OCI-LY3 (cell line): ENCODE measurements at regions not wholly inside any gene's neighbourhood (a gene's known extent, or its start where the extent isn't known, plus 50 kb on each side); places are given as distances from the start of the nearest gene placed in this dataset.

Experiments
- H2AFZ ChIP-seq: fragments of 200-600, 300-600 bp; shearing (Covaris generic); 2 replicates; pipeline ENCODE4 v1.6.0; 2014; ENCODE audit warnings: antibody characterized with exemption, low read depth, low read length
- H3K27ac ChIP-seq: fragments of 200-600, 300-600 bp; sonication (generic); 2 replicates; pipeline ENCODE4 v1.5.1; 2014; ENCODE audit warnings: mild to moderate bottlenecking, low read length, moderate library complexity, mixed read lengths
- H3K27me3 ChIP-seq: fragments of 200-600, 300-600 bp; sonication (generic); 2 replicates; pipeline ENCODE4 v1.6.1; 2014; ENCODE audit warnings: low read depth, low read length, mixed read lengths
- H3K36me3 ChIP-seq: fragments of 200-600, 300-600 bp; sonication (generic); replicated peaks from 2 replicates; pipeline ENCODE3; 2014; ENCODE audit warnings: low read depth, low read length, mixed read lengths
- H3K4me1 ChIP-seq: fragments of 300-600, 200-600 bp; sonication (generic); 2 replicates; pipeline ENCODE4 v1.6.1; 2014; ENCODE audit warnings: low read length, mixed read lengths
- H3K4me2 ChIP-seq: fragments of 200-600, 300-600 bp; sonication (generic); 2 replicates; pipeline ENCODE4 v1.6.1; 2014; ENCODE audit warnings: low read length, mixed read lengths
- H3K4me3 ChIP-seq: fragments of 300-600, 200-600 bp; sonication (generic); 2 replicates; pipeline ENCODE4 v1.5.1; 2014; ENCODE audit warnings: antibody characterized with exemption, mild to moderate bottlenecking, low read length, moderate library complexity
- H3K79me2 ChIP-seq: fragments of 300-600, 200-600 bp; shearing (Covaris generic); 2 replicates; pipeline ENCODE4 v1.6.1; 2014; ENCODE audit warnings: mild to moderate bottlenecking, low read length, mixed read lengths
- H3K9ac ChIP-seq: fragments of 300-600, 200-600 bp; shearing (Covaris generic); 2 replicates; pipeline ENCODE4 v1.6.0; 2014; ENCODE audit warnings: mild to moderate bottlenecking, low read length, moderate library complexity
- H3K9me3 ChIP-seq: fragments of 200-600, 300-600 bp; shearing (Covaris generic); 2 replicates; pipeline ENCODE4 v1.6.1; 2014; ENCODE audit warnings: low read length, mixed read lengths; ENCODE audit not compliant: insufficient read depth
- H4K20me1 ChIP-seq: fragments of 200-600, 300-600 bp; sonication (generic); 2 replicates; pipeline ENCODE4 v1.6.1; 2016; ENCODE audit warnings: low read length, mixed read lengths; ENCODE audit not compliant: insufficient read depth
- EZH2phosphoT487 ChIP-seq: fragments of 200-600 bp; shearing (Covaris generic); IDR thresholded peaks from 2 replicates; pipeline ENCODE4 v1.6.1; 2018; ENCODE audit warnings: antibody characterized with exemption, mixed run types, low read depth
- TF ChIP-seq, protein P1 (sequence below): fragments of 200-600, 300-600 bp; sonication (generic); IDR thresholded peaks from 2 replicates; pipeline ENCODE4 v1.5.1; 2014; ENCODE audit warnings: antibody characterized with exemption, low read length, low read depth

DNA sequence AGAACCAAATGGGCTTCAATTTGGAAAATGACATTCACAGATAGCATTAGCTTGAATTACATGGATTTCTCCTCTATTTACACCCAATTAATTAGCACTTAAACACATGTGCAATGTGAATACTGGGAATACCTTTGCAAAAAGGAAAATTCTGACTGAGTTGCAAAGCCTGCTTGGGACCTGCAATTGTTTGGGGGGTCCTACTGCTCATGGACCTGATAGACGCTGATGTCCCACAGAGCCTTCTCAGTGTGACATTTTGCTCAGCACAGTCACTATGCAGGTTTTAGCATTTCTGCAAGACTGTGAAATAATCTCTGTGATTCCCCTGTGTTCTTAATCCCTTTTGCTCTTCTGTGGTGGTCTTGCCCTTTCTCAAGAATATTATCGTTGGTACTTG, 101.2 kb upstream of the PGRMC2 start:
- Histone ChIP-seq H3K36me3 (no peaks in the 10 kb centered on the region), H3K27ac (no peak overlapping the region), H4K20me1 (no peaks in the 10 kb centered on the region), H2AFZ (no peak overlapping the region), H3K79me2 (no peaks in the 10 kb centered on the region), H3K4me2 (no peak overlapping the region), H3K9me3 (no peaks in the 10 kb centered on the region), H3K9ac (no peak overlapping the region), H3K4me1 (peaks cover 6% of the 10 kb centered on the region), H3K27me3 (no peaks in the 10 kb centered on the region), H3K4me3 (no peak overlapping the region)
- TF ChIP-seq, protein P1, sequence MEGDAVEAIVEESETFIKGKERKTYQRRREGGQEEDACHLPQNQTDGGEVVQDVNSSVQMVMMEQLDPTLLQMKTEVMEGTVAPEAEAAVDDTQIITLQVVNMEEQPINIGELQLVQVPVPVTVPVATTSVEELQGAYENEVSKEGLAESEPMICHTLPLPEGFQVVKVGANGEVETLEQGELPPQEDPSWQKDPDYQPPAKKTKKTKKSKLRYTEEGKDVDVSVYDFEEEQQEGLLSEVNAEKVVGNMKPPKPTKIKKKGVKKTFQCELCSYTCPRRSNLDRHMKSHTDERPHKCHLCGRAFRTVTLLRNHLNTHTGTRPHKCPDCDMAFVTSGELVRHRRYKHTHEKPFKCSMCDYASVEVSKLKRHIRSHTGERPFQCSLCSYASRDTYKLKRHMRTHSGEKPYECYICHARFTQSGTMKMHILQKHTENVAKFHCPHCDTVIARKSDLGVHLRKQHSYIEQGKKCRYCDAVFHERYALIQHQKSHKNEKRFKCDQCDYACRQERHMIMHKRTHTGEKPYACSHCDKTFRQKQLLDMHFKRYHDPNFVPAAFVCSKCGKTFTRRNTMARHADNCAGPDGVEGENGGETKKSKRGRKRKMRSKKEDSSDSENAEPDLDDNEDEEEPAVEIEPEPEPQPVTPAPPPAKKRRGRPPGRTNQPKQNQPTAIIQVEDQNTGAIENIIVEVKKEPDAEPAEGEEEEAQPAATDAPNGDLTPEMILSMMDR = no peak
- no peak for TF ChIP-seq EZH2phosphoT487

DNA sequence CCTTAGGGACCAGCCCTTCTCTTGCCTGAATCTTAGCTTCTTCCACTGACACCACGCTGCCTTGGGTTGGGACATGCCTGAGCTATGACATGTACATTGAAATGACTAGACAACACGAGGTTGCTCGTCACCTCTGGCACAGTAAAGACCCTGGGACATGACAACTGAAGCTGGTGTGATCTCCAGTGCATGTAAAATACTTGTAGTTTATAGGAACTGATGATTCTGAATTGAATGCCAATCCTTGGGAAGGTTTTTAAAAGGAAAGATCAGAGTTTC, 100.7 kb upstream of the PGRMC2 start:
- peaks cover 4% of the 10 kb centered on the region for H3K4me1 ChIP-seq

DNA sequence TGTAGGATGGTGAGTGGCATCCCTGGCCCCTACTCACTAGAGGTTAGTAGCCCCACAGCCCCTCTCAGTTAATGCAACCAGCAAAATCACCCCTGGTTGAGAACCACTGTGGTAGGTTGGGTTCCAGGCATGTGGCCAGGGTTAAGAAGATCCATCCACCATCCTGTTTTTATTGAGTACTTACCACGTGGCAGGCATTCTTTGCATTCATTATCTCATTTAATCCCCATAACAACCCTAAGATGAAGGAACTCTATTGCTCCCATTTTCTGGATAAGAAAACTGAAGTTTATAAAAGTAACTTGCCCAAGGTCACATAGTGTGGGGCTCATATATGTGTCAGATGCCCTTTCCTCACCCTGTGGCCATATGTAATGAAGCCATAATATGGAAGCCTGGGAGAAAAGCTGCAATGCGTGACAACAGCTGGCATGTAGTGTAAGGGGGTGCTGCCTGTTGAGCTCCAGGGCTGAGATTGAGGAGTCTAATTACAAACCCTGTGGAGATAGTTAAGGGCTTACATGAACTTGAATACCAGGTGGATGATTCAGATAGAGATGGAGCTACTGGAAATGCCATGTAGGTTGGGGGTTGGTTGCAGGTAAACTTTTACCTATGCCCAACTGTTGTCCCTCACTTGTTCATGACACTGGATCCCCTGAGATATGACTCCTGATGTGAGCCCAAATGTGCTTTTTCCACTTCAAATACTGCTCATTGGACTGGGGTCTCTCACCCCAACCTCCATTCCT, 100.2 kb upstream of the PGRMC2 start:
- TF ChIP-seq, protein P1 = no peak
- TF ChIP-seq EZH2phosphoT487 = no peak
- no peak overlapping the region for H2AFZ ChIP-seq
- no peaks in the 10 kb centered on the region for H3K79me2 ChIP-seq
- H3K36me3 ChIP-seq = no peaks in the 10 kb centered on the region
- H3K27me3 ChIP-seq = no peaks in the 10 kb centered on the region
- no peaks in the 10 kb centered on the region for H3K4me1 ChIP-seq
- H3K4me3 ChIP-seq = no peak overlapping the region
- no peaks in the 10 kb centered on the region for H3K9me3 ChIP-seq
- no peak overlapping the region for H3K4me2 ChIP-seq
- H3K9ac ChIP-seq = no peak overlapping the region
- no peak overlapping the region for H3K27ac ChIP-seq
- H4K20me1 ChIP-seq = no peaks in the 10 kb centered on the region

More for the DNA sequence above, 100.7 kb upstream of the PGRMC2 start:
- Histone ChIP-seq H3K4me2 (no peak overlapping the region), H3K36me3 (no peaks in the 10 kb centered on the region), H2AFZ (no peak overlapping the region), H3K9ac (no peak overlapping the region), H4K20me1 (no peaks in the 10 kb centered on the region), H3K4me3 (no peak overlapping the region), H3K27ac (no peak overlapping the region), H3K27me3 (no peaks in the 10 kb centered on the region), H3K79me2 (no peaks in the 10 kb centered on the region), H3K9me3 (no peaks in the 10 kb centered on the region)
- TF ChIP-seq, protein P1 = no peak
- no peak for TF ChIP-seq EZH2phosphoT487

DNA sequence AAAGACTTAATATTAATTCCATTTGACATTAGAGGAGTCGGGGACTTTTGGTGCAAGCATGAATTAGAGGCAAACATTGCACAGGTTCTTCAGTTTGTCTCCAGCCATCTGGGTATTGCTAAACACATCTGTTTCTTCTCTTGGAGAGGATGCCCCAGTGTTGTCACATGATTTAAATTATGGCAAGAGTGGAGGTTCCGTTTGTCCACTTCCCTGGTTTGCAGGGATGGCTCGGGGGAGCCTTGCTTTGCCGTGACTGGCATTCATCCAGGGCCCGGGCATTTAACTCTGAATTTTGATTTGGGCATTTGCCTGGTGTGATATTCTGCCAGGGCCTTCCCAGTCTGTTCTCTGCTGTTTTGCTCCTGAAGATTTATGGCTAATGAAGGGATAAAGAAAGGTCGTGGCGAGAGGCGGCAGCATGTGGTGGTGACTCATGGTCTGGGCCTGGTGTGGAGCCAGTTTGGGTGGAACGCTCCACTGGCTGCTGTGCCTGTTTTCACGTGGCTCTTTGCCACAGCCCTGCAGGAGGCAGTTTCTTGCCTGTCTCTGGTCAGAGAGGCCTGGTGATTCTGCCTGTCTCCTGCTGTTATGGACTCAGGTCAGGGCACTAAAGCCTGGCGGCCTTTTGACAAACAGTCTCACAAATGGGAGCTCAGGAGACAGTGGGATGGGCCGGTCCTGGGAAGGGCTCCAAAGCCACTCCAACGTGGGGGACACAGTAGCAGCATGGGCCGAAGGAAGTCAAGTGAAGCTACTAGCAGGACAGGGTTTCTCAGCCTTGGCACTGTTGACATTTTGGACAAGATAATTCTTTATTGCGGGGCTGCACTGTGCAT, 99.4 kb upstream of the PGRMC2 start:
- H3K27ac ChIP-seq = no peak overlapping the region
- no peaks in the 10 kb centered on the region for H3K4me1 ChIP-seq
- H2AFZ ChIP-seq = no peak overlapping the region
- no peak overlapping the region for H3K4me2 ChIP-seq
- H3K4me3 ChIP-seq = no peak overlapping the region
- H3K9ac ChIP-seq = no peak overlapping the region
- H3K9me3 ChIP-seq = no peaks in the 10 kb centered on the region
- H3K79me2 ChIP-seq = no peaks in the 10 kb centered on the region
- no peaks in the 10 kb centered on the region for H4K20me1 ChIP-seq
- TF ChIP-seq, protein P1 = no peak
- TF ChIP-seq EZH2phosphoT487 = no peak
- H3K36me3 ChIP-seq = no peaks in the 10 kb centered on the region
- H3K27me3 ChIP-seq = no peaks in the 10 kb centered on the region
